Femur (tissue), 1 donor: ENCODE measurements at regions not wholly inside any gene's neighbourhood (a gene's known extent, or its start where the extent isn't known, plus 50 kb on each side); places are given as distances from the start of the nearest gene placed in this dataset.
A peak's percentile ranks its signal among the peaks of the same experiment; 100 is the strongest.
"Not testable (repeated sequence)": the region's sequence is repeated elsewhere in the genome, so short reads cannot be mapped to it uniquely, and the experiment has no call there.

Experiments used
- DNase-seq: peaks from one replicate; pipeline ENCODE4 v3.0.0-alpha.2; 2017

GRCh38 chrX:94041881-94042280, 367.9 kb downstream of the FAM133A start:
- no peak for DNase-seq

DNA sequence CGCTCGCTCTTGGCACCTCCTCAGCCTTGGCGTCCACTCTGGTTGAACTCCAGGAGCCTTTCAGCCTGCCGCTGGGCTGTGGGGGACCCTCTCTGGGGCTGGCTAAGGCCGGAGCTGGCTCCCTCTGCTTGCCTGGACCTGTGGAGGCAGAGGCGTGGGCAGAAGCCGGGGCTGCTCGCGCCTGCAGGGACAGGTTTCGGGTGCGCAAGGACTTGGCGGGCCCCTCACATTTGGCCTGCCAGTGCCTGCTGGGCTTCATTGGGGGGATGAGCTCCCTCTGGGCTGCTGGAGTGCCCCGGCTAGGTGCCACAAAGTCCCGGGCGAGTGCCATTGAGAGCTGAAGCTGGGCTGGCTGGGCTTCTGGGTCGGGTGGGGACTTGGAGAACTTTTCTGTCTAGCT, 371.7 kb downstream of the FAM133A start:
- DNase-seq = no peak

DNA sequence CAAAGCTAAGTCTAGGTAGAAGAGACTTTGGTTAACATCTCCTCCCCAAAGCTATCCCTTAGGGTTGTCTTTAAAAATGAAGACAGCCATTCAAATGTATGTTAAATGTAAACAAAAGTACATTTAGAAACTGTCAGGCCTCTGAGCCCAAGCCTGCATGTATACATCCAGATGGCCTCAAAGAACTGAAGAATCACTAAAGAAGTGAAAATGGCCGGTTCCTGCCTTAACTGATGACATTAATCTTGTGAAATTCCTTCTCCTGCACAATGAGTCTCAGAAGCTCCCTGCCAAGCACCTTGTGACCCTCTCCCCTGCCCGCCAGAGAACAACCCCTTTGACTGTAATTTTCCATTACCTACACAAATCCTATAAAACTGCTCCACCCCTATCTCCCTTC, 377.9 kb downstream of the FAM133A start:
- no peak for DNase-seq

GRCh38 chrX:94053575-94053974, 379.6 kb downstream of the FAM133A start:
- DNase-seq = no peak

- DNase-seq = no peak
Measured at GRCh38 chrX:94057385-94057784, 383.4 kb downstream of the FAM133A start.

GRCh38 chrX:94058728-94059382, 384.8 kb downstream of the FAM133A start:
- DNase-seq = no peak

DNA sequence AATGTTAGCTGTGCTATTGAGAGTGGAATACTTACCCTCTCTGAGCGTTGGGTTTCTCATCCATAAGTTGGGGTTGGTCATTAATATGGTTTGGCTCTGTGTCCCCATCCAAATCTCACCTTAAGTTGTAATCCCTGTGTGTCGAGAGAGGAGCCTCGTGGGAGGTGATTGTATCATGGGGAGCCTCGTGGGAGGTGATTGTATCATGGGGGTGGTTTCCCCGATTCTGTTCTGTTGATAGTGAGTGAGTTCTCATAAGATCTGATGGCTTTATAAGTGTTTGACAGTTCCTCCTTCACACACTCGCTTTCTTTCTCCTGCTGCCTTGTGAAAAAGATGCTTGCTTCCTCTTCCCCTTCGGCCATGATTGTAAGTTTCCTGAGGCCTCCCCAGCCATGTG, 391.1 kb downstream of the FAM133A start:
- no peak for DNase-seq

DNA sequence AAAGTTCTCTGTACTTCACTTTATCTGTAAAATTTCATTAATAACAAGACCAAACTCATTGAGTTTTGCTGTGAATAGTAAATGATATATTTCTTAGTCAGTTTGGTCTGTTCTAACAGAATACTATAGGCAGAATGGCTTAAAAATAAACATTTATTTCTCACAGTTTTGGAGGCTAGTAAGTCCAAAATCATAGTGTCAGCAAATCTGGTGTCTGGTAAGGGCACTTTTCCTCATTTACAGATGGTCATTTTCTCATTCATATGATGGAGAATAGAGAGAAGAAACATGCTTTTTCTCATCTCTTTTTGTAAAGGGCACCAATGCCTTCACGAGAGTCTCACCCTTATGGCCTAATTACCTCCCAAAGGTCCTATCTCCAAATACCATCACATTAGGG, 415.1 kb downstream of the FAM133A start:
- no peak for DNase-seq

GRCh38 chrX:94097868-94098267, 423.9 kb downstream of the FAM133A start:
- no peak for DNase-seq

DNA sequence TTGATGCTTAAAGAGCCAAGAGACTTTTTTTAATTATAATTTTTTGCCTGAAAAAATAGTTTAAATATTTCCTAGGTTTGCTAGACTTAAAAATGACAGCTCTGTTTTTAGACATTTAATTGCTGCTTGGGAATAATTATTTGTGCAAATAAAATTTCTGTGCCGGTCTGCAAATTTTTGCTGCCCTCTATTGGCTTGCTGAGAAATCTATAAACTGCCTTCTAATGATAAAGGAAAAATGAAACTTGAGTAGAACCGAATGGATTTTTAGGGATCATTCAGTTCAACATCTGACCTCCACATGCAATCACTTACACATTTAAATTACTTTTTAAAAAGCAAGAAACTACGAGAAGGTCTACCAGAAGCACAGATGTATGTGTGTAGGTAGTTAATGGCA, 434.0 kb downstream of the FAM133A start:
- no peak for DNase-seq

- no peak for DNase-seq
Measured at GRCh38 chrX:94114362-94114761, 440.4 kb downstream of the FAM133A start.

GRCh38 chrX:94121799-94122198, 447.8 kb downstream of the FAM133A start:
- no peak for DNase-seq

- no peak for DNase-seq
Measured at GRCh38 chrX:94123062-94123461, 449.1 kb downstream of the FAM133A start.

GRCh38 chrX:94162971-94163370, 489.0 kb downstream of the FAM133A start:
- DNase-seq = no peak

DNA sequence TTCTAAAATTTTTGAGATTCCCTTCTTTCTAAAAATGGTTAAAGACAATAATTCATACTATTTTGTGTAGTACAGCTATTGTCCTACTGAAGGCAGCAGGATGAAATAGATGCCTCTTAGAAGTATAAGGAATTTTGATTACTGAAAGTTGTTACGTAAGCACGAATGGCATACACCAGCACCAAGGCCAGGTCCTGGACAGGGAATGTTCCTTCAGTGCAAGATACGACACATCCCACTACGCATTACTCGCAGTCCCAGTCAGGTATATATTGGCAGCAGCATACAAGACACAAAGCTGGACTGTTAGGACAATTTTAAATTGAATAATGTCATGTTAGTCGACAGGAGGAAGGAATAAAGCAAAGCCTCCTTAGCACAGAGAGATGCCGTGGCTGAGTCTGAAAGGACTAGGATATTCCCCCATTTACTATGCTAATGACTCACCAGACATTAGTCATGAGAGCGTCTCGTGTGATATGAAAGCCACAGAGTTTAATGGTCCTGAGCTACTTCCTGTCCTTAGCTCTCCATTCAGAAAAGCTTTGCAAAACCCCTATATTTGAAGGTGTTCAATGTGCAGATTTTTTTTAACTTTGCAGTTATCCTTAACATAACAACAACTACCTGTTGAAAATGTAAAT, 504.3 kb downstream of the FAM133A start:
- DNase-seq = no peak

- no peak for DNase-seq
Measured at GRCh38 chrX:94204524-94204923, 530.5 kb downstream of the FAM133A start.

DNA sequence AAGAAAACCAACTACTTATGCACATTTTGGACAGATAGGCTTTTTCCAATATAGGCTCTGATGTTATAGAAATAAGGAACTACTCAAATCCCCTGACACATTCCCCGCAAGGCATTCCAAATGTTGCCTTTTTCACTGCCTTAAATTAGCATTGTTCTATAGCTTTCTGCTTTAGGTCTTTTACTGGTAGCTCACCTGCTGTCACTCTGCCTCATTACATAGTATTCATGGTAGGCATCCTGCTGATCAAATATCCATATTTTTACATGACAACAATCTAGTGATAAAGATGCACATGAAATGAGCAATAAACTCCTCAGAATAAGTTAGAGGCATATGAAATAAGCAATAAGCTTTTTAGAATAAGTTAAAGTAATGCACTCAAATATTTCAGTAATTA, 542.7 kb downstream of the FAM133A start:
- no peak for DNase-seq

DNA sequence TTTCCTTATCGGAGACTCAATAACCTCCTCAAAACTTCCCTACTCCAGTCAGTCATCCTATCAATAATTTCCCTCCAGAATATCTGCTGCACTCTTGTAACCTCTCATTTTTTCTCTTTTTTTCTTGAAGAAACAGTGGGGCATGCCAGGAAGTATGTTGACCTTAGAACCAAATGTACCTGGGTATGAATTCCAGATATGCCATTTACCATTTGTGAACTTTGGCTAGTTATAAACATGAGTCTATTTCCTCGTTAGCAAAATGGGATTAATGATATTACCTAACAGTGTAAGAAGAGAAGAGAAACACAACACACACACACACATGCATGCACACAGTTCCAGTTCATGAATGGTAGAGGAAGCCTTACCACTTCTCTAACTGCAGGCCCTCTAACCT, 578.2 kb downstream of the FAM133A start:
- DNase-seq = no peak

GRCh38 chrX:94256396-94256795, 582.4 kb downstream of the FAM133A start:
- peak; percentile 51 for DNase-seq

- DNase-seq = no peak
Measured at GRCh38 chrX:94265323-94265722, 591.3 kb downstream of the FAM133A start.

GRCh38 chrX:94288325-94288724, 614.3 kb downstream of the FAM133A start:
- no peak for DNase-seq

DNA sequence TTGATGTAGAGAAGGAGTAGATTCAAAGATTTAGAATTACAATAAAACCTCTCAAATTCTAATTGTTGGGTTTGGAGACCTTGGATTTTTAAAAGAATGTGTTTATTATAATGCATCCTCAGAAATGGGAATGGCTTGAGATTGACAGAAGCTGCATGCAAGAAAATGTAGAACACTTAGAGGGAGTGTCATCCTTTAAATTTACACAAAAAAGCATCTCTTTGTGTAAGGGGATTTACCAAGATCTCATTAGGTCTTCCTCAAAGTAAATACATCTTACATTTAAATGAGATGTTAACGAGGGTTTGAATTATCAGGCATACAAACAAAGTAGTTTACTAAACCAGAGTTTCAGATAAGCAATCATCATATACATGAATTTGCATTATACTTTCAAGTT, 615.0 kb downstream of the FAM133A start:
- no peak for DNase-seq

- no peak for DNase-seq
Measured at GRCh38 chrX:94302446-94302845, 628.4 kb downstream of the FAM133A start.

- DNase-seq = no peak
Measured at GRCh38 chrX:94329182-94329581, 655.2 kb downstream of the FAM133A start.

- DNase-seq = not testable (repeated sequence)
Measured at GRCh38 chrX:94341730-94342129, 667.7 kb downstream of the FAM133A start.
